AG08395 (cell line): ENCODE measurements at regions not wholly inside any gene's neighbourhood (a gene's known extent, or its start where the extent isn't known, plus 50 kb on each side); places are given as distances from the start of the nearest gene placed in this dataset.
A peak's percentile ranks its signal among the peaks of the same experiment; 100 is the strongest.

Experiments
- DNase-seq: peaks from one replicate; pipeline ENCODE4 v3.0.0; 2012; ENCODE audit warnings: mixed read lengths, low spot score

DNA sequence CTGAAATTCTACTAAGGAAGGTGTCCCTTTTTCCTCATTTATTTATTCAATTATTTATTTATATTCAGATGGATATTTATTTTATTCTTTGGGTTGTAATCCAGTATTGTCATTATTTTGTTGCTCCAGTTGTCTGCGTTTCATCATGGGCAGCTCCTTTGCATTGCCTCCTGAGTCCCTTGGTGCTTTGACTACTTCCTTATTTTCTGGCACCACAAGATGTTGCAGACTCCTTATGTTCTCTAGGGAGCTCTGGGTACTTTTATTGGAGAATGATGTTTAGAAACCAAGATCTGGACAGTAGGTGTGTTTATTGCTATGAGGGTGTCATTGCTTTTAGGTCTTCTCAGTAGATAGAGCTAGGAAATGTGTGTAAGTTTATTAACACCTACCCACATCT, 59.9 kb upstream of the ERRFI1 start:
- no peak for DNase-seq

DNA sequence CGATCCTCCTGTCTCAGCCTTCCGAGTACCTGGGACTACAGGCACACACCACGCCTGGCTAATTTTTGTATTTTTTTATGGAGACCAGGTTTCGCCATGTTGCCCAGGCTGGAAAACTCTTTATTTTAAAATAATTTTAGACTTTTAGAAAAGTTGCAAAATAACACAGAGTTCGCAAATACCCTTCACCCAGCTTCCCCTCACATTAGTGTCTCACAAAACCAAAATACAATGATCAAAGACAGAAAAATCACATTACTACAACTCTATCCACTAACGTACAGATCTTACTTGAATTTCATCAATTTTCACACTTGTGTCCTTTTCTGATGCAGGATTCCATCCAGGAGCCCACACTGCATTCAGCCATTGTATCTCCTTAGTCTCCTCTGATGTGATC, 58.8 kb upstream of the ERRFI1 start:
- no peak for DNase-seq

DNA sequence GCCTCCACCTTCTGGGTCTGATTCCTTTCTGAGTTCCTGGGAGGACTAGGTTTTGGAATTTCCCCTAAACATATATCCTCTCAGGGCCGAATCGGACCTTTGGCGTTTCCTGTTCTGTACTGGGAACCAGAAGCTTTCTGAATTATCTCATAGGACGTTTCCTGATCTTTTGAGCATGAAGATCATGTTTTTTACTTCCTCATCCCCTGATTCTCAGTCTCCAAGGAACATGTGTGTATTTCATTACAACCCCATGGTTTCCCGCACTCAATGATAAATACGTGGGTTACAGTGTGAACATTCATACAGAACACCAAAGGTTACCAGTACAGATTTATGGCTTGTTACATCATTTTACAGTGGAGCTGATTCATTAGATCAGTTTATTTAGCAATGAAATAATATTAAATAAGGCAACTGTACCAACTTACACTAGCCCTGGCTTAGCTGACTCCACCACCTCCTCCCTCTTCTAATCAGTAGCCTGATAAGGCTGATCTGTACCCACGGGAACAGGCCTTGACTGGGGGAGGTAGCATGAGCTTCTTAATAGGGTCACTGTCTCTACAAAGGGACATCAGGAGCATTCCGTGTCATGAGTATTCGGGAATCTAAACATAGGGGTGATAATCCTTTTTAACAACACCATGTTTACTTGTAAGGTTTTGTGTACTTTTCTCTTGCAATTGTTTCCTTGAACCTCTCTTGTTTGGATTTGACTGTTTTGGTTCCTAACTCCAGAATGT, 57.8 kb upstream of the ERRFI1 start:
- no peak for DNase-seq

DNA sequence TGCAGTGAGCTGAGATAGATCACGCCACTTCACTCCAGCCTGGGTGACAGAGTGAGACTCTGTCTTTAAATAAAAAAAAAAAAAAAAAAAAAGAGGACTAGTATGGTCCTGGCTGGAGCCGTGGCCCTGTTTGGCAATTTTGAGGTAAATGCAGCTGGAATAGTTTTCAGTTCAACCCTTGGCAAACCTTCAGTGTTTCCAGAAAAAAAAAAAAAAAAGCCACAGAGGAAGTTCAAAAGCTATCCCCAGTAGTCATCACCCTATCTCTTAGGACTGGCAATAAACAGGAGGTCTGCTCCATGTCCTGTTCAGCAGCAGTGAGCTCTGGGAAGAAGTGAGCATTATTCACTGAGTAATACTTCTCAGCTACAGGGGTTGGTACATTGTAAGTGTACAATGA, 56.8 kb upstream of the ERRFI1 start:
- DNase-seq, result peak; percentile 77

DNA sequence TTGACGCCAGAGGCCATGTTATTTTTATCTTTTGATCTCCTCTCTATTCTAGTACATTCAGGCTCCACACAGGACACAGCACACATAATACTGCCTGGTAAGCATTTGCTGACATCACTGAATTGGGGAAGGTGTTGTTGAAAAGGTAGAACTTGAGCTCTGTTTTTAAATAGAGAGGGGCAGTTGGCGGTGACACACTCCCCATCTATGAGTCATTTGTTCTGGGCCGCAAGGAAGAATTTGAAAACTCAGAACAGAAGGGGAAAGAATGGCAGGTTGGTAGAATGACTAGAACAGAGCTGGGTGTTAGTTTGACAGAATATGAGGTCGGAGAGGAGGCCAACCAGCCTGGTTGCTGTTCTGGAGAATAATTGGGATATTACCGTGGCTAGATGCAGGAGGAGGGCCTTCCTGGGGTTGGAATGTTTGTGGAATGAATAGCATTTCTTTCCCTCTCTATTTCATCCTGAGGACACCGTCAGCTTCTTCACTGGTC, 52.1 kb upstream of the ERRFI1 start:
- DNase-seq, result peak; percentile 58

DNA sequence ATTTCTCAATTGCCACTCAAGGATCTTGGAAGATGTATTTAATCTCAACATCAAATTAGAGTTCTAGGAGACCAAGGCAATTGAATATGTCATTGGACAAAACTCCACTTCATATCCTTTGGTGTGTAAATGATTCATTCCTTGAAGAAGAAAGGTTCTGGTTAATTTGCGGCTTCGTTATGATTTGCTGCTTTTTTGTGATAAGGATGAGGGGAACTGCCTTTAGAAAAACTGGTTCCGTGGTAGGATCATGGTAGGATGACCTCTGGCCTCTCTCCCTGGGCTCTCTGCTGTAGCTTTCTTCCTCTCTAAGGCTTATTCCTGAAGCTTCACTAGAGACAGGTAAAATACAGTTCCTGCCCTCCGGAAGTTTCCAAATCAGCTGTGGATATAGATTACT, 51.5 kb upstream of the ERRFI1 start:
- no peak for DNase-seq

DNA sequence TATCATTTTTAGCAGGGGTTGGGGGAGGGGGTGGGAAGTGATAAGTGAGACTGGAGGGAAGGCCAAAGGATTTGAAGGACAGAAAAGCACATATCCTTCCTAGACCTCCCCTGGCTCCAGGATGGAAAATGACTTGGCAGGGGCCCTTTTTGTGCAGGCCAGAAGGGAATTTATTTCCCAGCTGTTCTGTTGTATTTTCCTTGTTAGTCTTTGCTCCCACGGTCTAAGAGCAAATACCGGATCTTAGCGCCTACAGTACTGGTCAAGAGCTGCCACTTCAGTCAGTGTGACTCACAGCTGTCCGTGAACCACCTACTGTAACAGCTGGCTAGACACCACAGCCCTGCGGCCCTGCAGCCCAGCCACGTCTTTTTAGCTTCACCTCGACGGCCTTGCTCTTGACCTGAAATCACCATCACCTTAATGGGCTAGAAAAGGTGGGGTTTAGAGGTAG, 51.0 kb upstream of the ERRFI1 start:
- peak; percentile 82 for DNase-seq

DNA sequence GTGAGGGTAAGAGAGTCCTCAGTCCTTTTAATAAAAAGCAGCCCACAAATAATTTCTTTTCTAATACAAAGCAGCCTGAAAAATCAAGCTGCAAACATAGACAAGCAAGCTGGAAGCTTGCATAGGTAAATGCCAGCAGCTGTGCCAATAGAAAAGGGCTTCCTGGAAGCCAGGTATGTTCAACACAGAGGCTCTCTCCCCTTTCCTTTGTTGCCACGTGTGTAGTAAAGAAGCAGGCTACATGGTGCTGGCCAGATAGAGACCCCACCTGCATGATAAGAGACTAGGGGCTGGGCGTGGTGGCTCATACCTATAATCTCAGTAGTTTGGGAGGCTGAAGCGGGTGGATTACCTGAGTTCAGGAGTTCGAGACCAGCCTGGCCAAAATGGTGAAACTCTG, 50.1 kb upstream of the ERRFI1 start:
- no peak for DNase-seq
